Islet precursor cell (in vitro differentiated cells): ENCODE measurements at regions not wholly inside any gene's neighbourhood (a gene's known extent, or its start where the extent isn't known, plus 50 kb on each side); places are given as distances from the start of the nearest gene placed in this dataset.
"Not testable (repeated sequence)": the region's sequence is repeated elsewhere in the genome, so short reads cannot be mapped to it uniquely, and the experiment has no call there.

Source experiments
- DNase-seq: peaks from one replicate; pipeline ENCODE4 v3.0.0-alpha.2; 2018

GRCh38 chr15:69876064-69876940 lies 221.4 kb downstream of the TLE3 start:
- no peak for DNase-seq

- not testable (repeated sequence) for DNase-seq
Measured at GRCh38 chr15:69879963-69880362, 217.8 kb downstream of the TLE3 start.

GRCh38 chr15:69880571-69881301 lies 217.0 kb downstream of the TLE3 start:
- DNase-seq, result no peak

GRCh38 chr15:69881302-69881670 lies 216.4 kb downstream of the TLE3 start:
- peak; percentile 61 for DNase-seq

GRCh38 chr15:69881766-69882165 lies 216.0 kb downstream of the TLE3 start:
- no peak for DNase-seq

GRCh38 chr15:69883306-69883705 lies 214.4 kb downstream of the TLE3 start:
- DNase-seq, result no peak

GRCh38 chr15:69885173-69885955 lies 212.4 kb downstream of the TLE3 start:
- DNase-seq, result no peak

GRCh38 chr15:69887009-69887408 lies 210.7 kb downstream of the TLE3 start:
- no peak for DNase-seq

- DNase-seq, result no peak
Measured at GRCh38 chr15:69887553-69887952, 210.2 kb downstream of the TLE3 start.

GRCh38 chr15:69888406-69888805 lies 209.3 kb downstream of the TLE3 start:
- no peak for DNase-seq

GRCh38 chr15:69891070-69891536 lies 206.6 kb downstream of the TLE3 start:
- DNase-seq, result no peak

- DNase-seq, result no peak
Measured at GRCh38 chr15:69891606-69892005, 206.1 kb downstream of the TLE3 start.

GRCh38 chr15:69892351-69892750 lies 205.4 kb downstream of the TLE3 start:
- no peak for DNase-seq

GRCh38 chr15:69893086-69893485 lies 204.6 kb downstream of the TLE3 start:
- no peak for DNase-seq

GRCh38 chr15:69893863-69894262 lies 203.9 kb downstream of the TLE3 start:
- peak; percentile 96 for DNase-seq

GRCh38 chr15:69895202-69895601 lies 202.5 kb downstream of the TLE3 start:
- no peak for DNase-seq

- DNase-seq, result no peak
Measured at GRCh38 chr15:69896606-69897005, 201.1 kb downstream of the TLE3 start.

GRCh38 chr15:69897061-69897460 lies 200.7 kb downstream of the TLE3 start:
- DNase-seq, result no peak

GRCh38 chr15:69897471-69898237 lies 200.1 kb downstream of the TLE3 start:
- no peak for DNase-seq

GRCh38 chr15:69898243-69898642 lies 199.5 kb downstream of the TLE3 start:
- DNase-seq, result no peak

GRCh38 chr15:69902414-69903062 lies 195.2 kb downstream of the TLE3 start:
- DNase-seq, result no peak
